ENCODE measurements at regions not wholly inside any gene's neighbourhood (a gene's known extent, or its start where the extent isn't known, plus 50 kb on each side); places are given as distances from the start of the nearest gene placed in this dataset.

DNA sequence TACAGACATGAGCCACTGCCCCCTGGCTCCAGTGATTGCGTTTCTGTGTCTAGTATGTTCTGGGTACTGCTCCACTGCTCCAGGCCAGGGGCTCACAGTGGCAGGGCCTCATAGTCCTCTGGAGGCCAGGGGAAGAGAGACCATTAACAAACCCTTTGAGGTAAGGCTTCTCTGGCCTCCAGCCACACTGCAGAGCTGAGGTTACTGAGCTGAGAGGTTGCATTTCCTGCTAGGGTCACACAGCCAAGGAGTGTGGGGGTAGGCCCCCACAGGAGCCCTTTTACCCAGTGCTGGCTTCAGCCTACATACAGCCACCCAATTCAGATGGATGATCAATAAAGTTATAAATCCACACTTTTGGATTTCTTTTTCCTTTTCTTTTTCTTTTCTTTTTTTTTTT is 50.4 kb upstream of the DLX4 start:
- DNase-seq (ENCODE audit: low read depth) = no peak
- TF ChIP-seq, protein P1, sequence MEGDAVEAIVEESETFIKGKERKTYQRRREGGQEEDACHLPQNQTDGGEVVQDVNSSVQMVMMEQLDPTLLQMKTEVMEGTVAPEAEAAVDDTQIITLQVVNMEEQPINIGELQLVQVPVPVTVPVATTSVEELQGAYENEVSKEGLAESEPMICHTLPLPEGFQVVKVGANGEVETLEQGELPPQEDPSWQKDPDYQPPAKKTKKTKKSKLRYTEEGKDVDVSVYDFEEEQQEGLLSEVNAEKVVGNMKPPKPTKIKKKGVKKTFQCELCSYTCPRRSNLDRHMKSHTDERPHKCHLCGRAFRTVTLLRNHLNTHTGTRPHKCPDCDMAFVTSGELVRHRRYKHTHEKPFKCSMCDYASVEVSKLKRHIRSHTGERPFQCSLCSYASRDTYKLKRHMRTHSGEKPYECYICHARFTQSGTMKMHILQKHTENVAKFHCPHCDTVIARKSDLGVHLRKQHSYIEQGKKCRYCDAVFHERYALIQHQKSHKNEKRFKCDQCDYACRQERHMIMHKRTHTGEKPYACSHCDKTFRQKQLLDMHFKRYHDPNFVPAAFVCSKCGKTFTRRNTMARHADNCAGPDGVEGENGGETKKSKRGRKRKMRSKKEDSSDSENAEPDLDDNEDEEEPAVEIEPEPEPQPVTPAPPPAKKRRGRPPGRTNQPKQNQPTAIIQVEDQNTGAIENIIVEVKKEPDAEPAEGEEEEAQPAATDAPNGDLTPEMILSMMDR (conservative IDR thresholded peaks at IDR 0.05; ENCODE audit: control insufficient read depth, insufficient read depth, low read depth, low read length) = no peak
- no peak overlapping the region for H3K4me3 ChIP-seq (ENCODE audit: control insufficient read depth, low read depth, low read length)
